Astrocyte of the spinal cord (primary cell): ENCODE measurements at regions not wholly inside any gene's neighbourhood (a gene's known extent, or its start where the extent isn't known, plus 50 kb on each side); places are given as distances from the start of the nearest gene placed in this dataset.

ENCODE experiments used
- DNase-seq: peaks from one replicate; pipeline ENCODE4 v3.0.0; 2011; ENCODE audit warnings: low read depth, low spot score
- H3K4me3 ChIP-seq: 2 replicates; pipeline ENCODE4 v1.5.1; 2011; ENCODE audit warnings: low read depth, mild to moderate bottlenecking, low read length, moderate library complexity
- in situ Hi-C: cut with HindIII; loops from 2 replicates; pipeline ENCODE4 v1.10.0; 2017; ENCODE audit warnings: low sequenced_read_pairs
- TF ChIP-seq, protein P1 (sequence below): IDR thresholded peaks from 2 replicates; pipeline ENCODE4 v1.5.1; 2012; ENCODE audit warnings: low read depth, mild to moderate bottlenecking, low read length, inconsistent platforms

DNA sequence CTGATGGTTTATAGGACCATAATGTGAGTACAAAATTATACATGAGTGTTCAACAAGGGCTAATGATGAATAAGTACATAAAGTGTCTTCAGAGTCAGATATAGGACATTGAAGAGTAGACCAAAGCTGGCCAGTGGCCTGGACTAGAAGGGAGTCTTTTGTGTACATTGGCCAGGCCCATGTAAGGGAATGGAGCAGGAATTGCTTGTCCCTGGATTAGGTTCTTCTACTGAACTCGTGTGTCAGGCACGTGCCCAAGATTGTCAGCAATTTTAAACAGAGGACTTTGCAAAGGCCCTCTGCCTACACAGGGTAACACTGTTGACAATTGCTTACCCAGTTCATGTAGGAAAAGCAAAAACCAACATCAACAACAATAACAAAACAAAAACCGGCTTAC lies 196.0 kb upstream of the SEL1L start:
- H3K4me3 ChIP-seq: no peak overlapping the region
- no peak for DNase-seq
- in situ Hi-C loops: no loop called here
- TF ChIP-seq, protein P1, sequence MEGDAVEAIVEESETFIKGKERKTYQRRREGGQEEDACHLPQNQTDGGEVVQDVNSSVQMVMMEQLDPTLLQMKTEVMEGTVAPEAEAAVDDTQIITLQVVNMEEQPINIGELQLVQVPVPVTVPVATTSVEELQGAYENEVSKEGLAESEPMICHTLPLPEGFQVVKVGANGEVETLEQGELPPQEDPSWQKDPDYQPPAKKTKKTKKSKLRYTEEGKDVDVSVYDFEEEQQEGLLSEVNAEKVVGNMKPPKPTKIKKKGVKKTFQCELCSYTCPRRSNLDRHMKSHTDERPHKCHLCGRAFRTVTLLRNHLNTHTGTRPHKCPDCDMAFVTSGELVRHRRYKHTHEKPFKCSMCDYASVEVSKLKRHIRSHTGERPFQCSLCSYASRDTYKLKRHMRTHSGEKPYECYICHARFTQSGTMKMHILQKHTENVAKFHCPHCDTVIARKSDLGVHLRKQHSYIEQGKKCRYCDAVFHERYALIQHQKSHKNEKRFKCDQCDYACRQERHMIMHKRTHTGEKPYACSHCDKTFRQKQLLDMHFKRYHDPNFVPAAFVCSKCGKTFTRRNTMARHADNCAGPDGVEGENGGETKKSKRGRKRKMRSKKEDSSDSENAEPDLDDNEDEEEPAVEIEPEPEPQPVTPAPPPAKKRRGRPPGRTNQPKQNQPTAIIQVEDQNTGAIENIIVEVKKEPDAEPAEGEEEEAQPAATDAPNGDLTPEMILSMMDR: no peak

DNA sequence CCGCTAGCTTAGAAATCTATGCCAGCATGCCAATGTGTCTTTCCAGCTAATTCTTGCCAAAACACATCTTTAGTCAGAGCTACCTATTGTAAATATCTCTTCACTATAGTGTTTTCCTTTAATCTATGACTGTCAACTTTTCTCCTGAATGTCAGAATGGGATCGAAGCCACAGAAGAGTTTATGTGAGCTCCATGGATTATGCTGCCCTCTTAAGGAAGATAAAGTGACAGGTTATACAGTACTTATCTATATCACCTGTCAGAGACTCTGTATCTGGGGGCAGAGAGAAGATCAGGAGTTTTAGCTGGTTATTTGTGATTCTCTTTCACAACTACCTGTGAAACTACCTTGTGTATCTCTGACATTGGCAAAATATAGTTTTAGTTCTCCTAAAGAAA lies 204.3 kb upstream of the SEL1L start:
- DNase-seq: no peak
- H3K4me3 ChIP-seq: no peak overlapping the region
- TF ChIP-seq, protein P1: no peak
- in situ Hi-C loops: no loop called here

DNA sequence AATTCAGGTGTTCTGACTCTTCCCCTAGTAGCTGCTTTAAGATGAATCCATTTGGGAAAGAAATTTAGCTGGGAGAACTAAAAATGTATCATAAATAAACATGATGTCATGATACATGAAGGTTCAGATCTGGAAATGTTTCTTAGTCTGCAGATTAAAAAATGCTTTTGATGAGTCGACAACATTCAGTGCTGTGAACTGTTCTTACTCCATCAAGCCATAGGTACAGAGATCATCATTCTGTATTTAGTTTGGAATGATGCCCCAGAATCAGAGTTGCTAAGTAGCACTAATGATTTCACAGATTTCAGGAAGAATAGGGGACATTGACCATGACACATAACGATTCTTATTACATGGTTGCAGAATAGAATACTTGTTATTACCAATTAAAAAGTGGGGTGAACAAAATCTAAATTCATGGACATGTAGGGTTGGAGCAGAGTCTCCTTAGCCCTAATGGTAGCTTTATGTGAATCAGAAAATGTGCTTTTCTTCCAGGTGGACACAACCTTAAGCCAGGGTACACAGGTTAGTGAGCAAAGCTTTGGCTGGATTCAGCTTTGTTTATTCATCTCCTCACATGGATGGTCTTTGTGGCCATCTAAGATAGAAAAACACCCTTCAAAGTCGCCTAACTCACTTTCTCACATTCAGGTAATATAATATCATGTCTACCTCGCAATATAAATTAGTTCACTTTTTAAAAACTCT lies 205.4 kb upstream of the SEL1L start:
- TF ChIP-seq, protein P1: no peak
- no peak overlapping the region for H3K4me3 ChIP-seq
- in situ Hi-C loops: no loop called here

DNA sequence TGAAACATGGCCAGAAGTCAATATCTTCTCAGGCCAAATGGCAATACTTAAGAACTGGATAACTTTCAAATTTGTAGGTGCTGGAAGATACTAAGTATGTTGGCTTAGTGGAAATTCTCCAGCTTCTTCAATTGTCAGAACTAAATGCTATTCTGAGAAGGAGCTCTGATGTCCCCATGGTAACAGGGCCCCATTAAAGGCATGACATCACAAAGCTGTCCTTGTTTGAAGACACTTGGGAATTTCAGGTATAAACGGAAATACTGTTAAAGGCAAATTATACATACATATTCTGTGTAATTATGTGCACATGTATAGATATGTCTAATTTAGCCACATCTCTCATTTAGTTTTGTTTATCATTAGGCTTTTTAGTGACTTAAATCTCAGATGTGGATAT lies 210.0 kb upstream of the SEL1L start:
- DNase-seq: no peak
- no peak overlapping the region for H3K4me3 ChIP-seq
- TF ChIP-seq, protein P1: no peak
- in situ Hi-C loops: no loop called here

More for the DNA sequence above, 205.4 kb upstream of the SEL1L start:
- no peak for DNase-seq

DNA sequence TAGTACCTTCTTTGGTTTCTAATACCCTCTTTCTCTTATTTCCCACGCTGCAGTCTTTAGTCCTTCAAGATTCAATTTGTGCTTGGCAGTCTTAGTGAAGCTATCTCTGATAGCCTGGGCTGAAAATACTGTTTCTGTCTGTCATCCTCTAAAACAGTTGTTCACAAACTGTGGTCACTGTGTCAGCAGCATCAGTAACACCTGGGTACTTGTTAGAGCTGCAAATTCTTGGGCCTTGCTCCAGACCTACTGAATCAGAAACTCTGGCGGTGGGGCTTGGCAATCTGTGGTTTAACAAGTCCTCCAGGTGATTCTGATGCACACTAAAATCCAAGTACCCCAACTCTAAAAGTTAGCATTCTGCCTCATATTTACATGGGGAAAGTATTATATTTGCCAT lies 217.5 kb upstream of the SEL1L start:
- TF ChIP-seq, protein P1: no peak
- H3K4me3 ChIP-seq: no peak overlapping the region
- in situ Hi-C loops: no loop called here
- DNase-seq: no peak

DNA sequence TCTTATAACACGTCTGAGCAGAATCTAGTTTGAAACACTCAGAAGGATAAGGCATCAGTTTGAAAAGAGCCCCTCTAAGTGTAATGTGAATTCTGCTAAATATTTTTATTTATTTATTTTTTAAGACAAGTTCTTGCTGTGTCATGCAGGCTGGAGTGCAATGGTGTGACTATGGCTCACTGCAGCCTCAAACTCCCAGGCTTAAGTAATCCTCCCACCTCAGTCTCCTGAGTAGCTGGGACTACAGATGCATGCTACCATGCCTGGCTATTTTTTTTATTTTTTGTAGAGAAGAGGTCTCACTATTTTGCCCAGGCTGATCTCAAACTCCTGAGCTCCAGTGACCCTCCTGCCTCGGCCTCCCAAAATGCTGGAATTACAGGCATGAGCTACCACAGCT lies 225.9 kb upstream of the SEL1L start:
- in situ Hi-C loops: no loop called here
- DNase-seq: no peak
- TF ChIP-seq, protein P1: no peak
- no peak overlapping the region for H3K4me3 ChIP-seq
